Fibroblast of lung (primary cell): ENCODE measurements at regions not wholly inside any gene's neighbourhood (a gene's known extent, or its start where the extent isn't known, plus 50 kb on each side); places are given as distances from the start of the nearest gene placed in this dataset.

Experiments used
- DNase-seq, 2 donors: peaks; one replicate each; pipeline versions ENCODE4 v3.0.0 to v3.0.0-alpha.2; 2010; ENCODE audit warnings: low read depth in 2 of 2
- H2AFZ ChIP-seq: 2 replicates; pipeline ENCODE4 v1.5.1; 2012; ENCODE audit warnings: low read length, control low read depth, inconsistent platforms
- H3K27ac ChIP-seq: 2 replicates; pipeline ENCODE4 v1.5.1; 2011; ENCODE audit warnings: low read length, control low read depth; ENCODE audit not compliant: insufficient read depth
- H3K27me3 ChIP-seq: 2 replicates; pipeline ENCODE4 v1.5.1; 2011; ENCODE audit warnings: mild to moderate bottlenecking, low read length; ENCODE audit not compliant: control insufficient read depth, insufficient read depth
- H3K36me3 ChIP-seq: 2 replicates; pipeline ENCODE4 v1.5.1; 2011; ENCODE audit warnings: low read length; ENCODE audit not compliant: control insufficient read depth, insufficient read depth
- H3K4me1 ChIP-seq: 2 replicates; pipeline ENCODE4 v1.5.1; 2011; ENCODE audit warnings: low read length; ENCODE audit not compliant: control insufficient read depth, insufficient read depth; ENCODE audit errors: extremely low read depth
- H3K4me2 ChIP-seq: 2 replicates; pipeline ENCODE4 v1.5.1; 2011; ENCODE audit warnings: low read length, control low read depth; ENCODE audit not compliant: insufficient read depth; ENCODE audit errors: extremely low read depth
- H3K4me3 ChIP-seq, 4 experiments: fragments of 200-600 bp in 1 of 4; sonication (generic) in 1 of 4; replicated peaks in 1 of 4; 2 replicates each; pipeline ENCODE4 v1.5.1; 2011 to 2016; ENCODE audit warnings: low read length in 4 of 4, low read depth in 3 of 4, mild to moderate bottlenecking in 3 of 4, control low read depth in 2 of 4, inconsistent platforms in 1 of 4, mixed read lengths in 1 of 4; ENCODE audit not compliant: insufficient read depth in 1 of 4; ENCODE audit errors: control extremely low read depth in 1 of 4
- H3K79me2 ChIP-seq: 2 replicates; pipeline ENCODE4 v1.5.1; 2012; ENCODE audit warnings: mild to moderate bottlenecking, low read length, inconsistent platforms; ENCODE audit not compliant: control insufficient read depth, insufficient read depth
- H3K9ac ChIP-seq: 2 replicates; pipeline ENCODE4 v1.5.1; 2011; ENCODE audit warnings: mild to moderate bottlenecking, low read length, control low read depth; ENCODE audit not compliant: insufficient read depth
- H3K9me3 ChIP-seq: 2 replicates; pipeline ENCODE4 v1.5.1; 2012; ENCODE audit warnings: low read depth, low read length; ENCODE audit not compliant: control insufficient read depth, insufficient read depth
- H4K20me1 ChIP-seq: 2 replicates; pipeline ENCODE4 v1.5.1; 2011; ENCODE audit warnings: low read length; ENCODE audit not compliant: control insufficient read depth, insufficient read depth; ENCODE audit errors: extremely low read depth
- EZH2 ChIP-seq: IDR thresholded peaks from 2 replicates; pipeline ENCODE4 v1.5.1; 2012; ENCODE audit warnings: low read length, control low read depth, mild to moderate bottlenecking; ENCODE audit errors: missing control alignments
- TF ChIP-seq, protein P1 (sequence below), 2 donors: IDR thresholded peaks in 1 of 2; conservative IDR thresholded peaks in 1 of 2; 1 replicate in 1 of 2; 2 replicates in 1 of 2; pipeline ENCODE4 v1.5.1; 2011 to 2012; ENCODE audit warnings: low read length in 2 of 2, control low read depth in 1 of 2, inconsistent platforms in 1 of 2, low read depth in 1 of 2, mild to moderate bottlenecking in 1 of 2

DNA sequence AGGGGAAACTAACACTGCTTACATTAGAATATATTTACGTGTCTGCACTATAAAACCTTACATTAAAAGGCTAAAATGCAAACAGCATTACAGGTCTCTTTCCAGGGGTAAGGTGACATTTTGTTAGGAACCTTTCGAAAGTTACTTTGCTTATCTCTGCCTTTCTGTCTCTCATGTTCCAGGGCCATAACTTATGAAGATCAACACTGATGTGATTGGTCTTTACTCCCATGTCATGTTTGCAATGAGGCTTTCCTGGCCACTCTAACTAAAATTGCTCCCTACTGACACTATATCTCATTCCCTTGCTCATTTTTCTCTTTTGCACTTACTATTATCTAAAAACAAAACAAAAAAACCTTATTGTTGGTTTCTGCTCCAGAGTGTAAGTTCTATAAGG is 119.0 kb downstream of the JRKL start:
- no peak for DNase-seq
- H3K79me2 ChIP-seq = no peaks in the 10 kb centered on the region
- no peak for TF ChIP-seq EZH2
- TF ChIP-seq, protein P1, sequence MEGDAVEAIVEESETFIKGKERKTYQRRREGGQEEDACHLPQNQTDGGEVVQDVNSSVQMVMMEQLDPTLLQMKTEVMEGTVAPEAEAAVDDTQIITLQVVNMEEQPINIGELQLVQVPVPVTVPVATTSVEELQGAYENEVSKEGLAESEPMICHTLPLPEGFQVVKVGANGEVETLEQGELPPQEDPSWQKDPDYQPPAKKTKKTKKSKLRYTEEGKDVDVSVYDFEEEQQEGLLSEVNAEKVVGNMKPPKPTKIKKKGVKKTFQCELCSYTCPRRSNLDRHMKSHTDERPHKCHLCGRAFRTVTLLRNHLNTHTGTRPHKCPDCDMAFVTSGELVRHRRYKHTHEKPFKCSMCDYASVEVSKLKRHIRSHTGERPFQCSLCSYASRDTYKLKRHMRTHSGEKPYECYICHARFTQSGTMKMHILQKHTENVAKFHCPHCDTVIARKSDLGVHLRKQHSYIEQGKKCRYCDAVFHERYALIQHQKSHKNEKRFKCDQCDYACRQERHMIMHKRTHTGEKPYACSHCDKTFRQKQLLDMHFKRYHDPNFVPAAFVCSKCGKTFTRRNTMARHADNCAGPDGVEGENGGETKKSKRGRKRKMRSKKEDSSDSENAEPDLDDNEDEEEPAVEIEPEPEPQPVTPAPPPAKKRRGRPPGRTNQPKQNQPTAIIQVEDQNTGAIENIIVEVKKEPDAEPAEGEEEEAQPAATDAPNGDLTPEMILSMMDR (conservative IDR thresholded peaks at IDR 0.05 in 1 of 2, IDR thresholded peaks at IDR 0.05 in 1 of 2; ENCODE audit: low read depth in 1 of 2, low read length in 2 of 2) = no peak
- no peak overlapping the region for H3K4me2 ChIP-seq
- no peaks in the 10 kb centered on the region for H3K36me3 ChIP-seq
- no peak overlapping the region for H3K27ac ChIP-seq
- H3K4me3 ChIP-seq = no peak overlapping the region
- no peaks in the 10 kb centered on the region for H4K20me1 ChIP-seq
- no peaks in the 10 kb centered on the region for H3K9me3 ChIP-seq
- no peaks in the 10 kb centered on the region for H3K27me3 ChIP-seq
- no peak overlapping the region for H2AFZ ChIP-seq
- H3K9ac ChIP-seq = no peak overlapping the region
- no peaks in the 10 kb centered on the region for H3K4me1 ChIP-seq

DNA sequence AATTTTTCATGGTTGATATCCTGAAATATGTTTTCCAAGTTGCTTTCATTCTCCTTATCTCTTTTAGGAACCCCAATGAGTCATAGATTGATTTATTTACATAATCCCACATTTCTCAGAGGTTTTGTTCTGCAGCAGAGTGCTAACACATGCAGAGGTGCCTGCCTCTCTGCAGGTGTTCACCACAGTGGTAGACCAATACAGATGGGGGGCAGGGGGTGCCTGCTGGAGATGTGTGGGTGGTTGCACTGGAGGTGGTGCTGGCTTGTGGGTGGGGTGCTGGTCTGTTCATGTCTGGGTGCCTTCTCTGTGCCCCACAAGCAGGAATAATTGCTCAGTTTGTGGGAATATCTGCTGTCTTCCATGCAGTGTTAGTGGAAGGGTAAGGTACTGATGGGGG is 131.1 kb downstream of the JRKL start:
- no peak overlapping the region for H3K27ac ChIP-seq
- H4K20me1 ChIP-seq = no peaks in the 10 kb centered on the region
- no peak overlapping the region for H3K9ac ChIP-seq
- no peaks in the 10 kb centered on the region for H3K9me3 ChIP-seq
- TF ChIP-seq, protein P1 (conservative IDR thresholded peaks at IDR 0.05 in 1 of 2, IDR thresholded peaks at IDR 0.05 in 1 of 2; ENCODE audit: low read depth in 1 of 2, low read length in 2 of 2) = no peak
- no peak for TF ChIP-seq EZH2
- no peaks in the 10 kb centered on the region for H3K27me3 ChIP-seq
- H3K4me2 ChIP-seq = no peak overlapping the region
- DNase-seq = no peak
- H3K36me3 ChIP-seq = no peaks in the 10 kb centered on the region
- H3K79me2 ChIP-seq = no peaks in the 10 kb centered on the region
- H3K4me3 ChIP-seq = no peak overlapping the region
- H2AFZ ChIP-seq = no peak overlapping the region
- no peaks in the 10 kb centered on the region for H3K4me1 ChIP-seq

DNA sequence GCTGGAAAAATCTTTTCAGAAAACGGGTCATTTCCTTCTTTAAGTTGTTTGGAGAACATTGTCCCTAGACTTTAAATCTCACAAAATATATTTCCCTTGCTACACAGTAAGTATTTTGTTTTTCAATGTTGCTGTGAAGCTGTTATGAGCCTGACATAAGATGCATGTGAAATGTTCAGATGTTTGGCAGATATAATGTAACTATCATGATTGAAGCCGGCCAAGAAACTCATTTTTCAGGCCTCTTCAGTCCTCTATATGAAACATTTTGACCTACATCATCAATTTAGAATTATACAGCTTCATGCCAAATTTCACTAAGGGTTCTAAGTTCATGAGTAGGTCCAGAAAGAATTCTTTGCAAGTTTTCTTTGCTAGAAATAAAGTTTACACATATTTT is 133.8 kb downstream of the JRKL start:
- Histone ChIP-seq H4K20me1 (no peaks in the 10 kb centered on the region), H3K4me2 (no peak overlapping the region), H3K36me3 (no peaks in the 10 kb centered on the region), H3K9me3 (no peaks in the 10 kb centered on the region), H3K4me3 (no peak overlapping the region), H2AFZ (no peak overlapping the region), H3K4me1 (no peaks in the 10 kb centered on the region), H3K9ac (no peak overlapping the region), H3K79me2 (no peaks in the 10 kb centered on the region), H3K27ac (no peak overlapping the region), H3K27me3 (no peaks in the 10 kb centered on the region)
- no peak for TF ChIP-seq EZH2
- TF ChIP-seq, protein P1 (conservative IDR thresholded peaks at IDR 0.05 in 1 of 2, IDR thresholded peaks at IDR 0.05 in 1 of 2; ENCODE audit: low read depth in 1 of 2, low read length in 2 of 2) = no peak
- no peak for DNase-seq
